Mesendoderm (in vitro differentiated cells): ENCODE measurements at regions not wholly inside any gene's neighbourhood (a gene's known extent, or its start where the extent isn't known, plus 50 kb on each side); places are given as distances from the start of the nearest gene placed in this dataset.
A peak's percentile ranks its signal among the peaks of the same experiment; 100 is the strongest.

Experiments
- DNase-seq: peaks from one replicate; pipeline ENCODE4 v3.0.0; 2013
- H2AK5ac ChIP-seq: 2 replicates; pipeline ENCODE4 v1.6.1; 2013; ENCODE audit warnings: low read length, inconsistent platforms
- H2BK120ac ChIP-seq: 2 replicates; pipeline ENCODE4 v1.6.1; 2013; ENCODE audit warnings: low read depth, mild to moderate bottlenecking, low read length, moderate library complexity, mixed read lengths
- H2BK15ac ChIP-seq: replicated peaks from 2 replicates; pipeline ENCODE4 v1.6.1; 2013; ENCODE audit warnings: low read depth, mild to moderate bottlenecking, moderate library complexity
- H2BK5ac ChIP-seq: 2 replicates; pipeline ENCODE4 v1.6.1; 2013; ENCODE audit warnings: low read length, inconsistent platforms
- H3K18ac ChIP-seq: 2 replicates; pipeline ENCODE4 v1.6.1; 2013; ENCODE audit warnings: mild to moderate bottlenecking, low read length, mixed read lengths
- H3K23ac ChIP-seq: one replicate; pipeline ENCODE4 v1.6.1; 2013; ENCODE audit warnings: low read length
- H3K27ac ChIP-seq: 2 replicates; pipeline ENCODE4 v1.5.1; 2013; ENCODE audit warnings: low read depth, mild to moderate bottlenecking, inconsistent platforms, low read length, moderate library complexity
- H3K27me3 ChIP-seq: 2 replicates; pipeline ENCODE4 v1.6.1; 2013; ENCODE audit warnings: low read length, control low read depth, mild to moderate bottlenecking, inconsistent platforms; ENCODE audit not compliant: insufficient read depth, poor library complexity
- H3K36me3 ChIP-seq: 2 replicates; pipeline ENCODE4 v1.6.1; 2013; ENCODE audit warnings: low read length, inconsistent platforms; ENCODE audit not compliant: control insufficient read depth, insufficient read depth
- H3K4ac ChIP-seq: one replicate; pipeline ENCODE4 v1.6.1; 2013; ENCODE audit warnings: low read depth, mild to moderate bottlenecking, low read length, moderate library complexity
- H3K4me1 ChIP-seq: 2 replicates; pipeline ENCODE4 v1.6.1; 2013; ENCODE audit warnings: low read depth, low read length, inconsistent platforms; ENCODE audit not compliant: control insufficient read depth
- H3K4me2 ChIP-seq: 2 replicates; pipeline ENCODE4 v1.6.1; 2013; ENCODE audit warnings: low read length
- H3K4me3 ChIP-seq: 2 replicates; pipeline ENCODE4 v1.5.1; 2013; ENCODE audit warnings: mild to moderate bottlenecking, low read length
- H3K56ac ChIP-seq: one replicate; pipeline ENCODE4 v1.6.1; 2013; ENCODE audit warnings: low read length
- H3K79me1 ChIP-seq: 2 replicates; pipeline ENCODE4 v1.6.1; 2013; ENCODE audit warnings: low read length, inconsistent platforms
- H3K79me2 ChIP-seq: 2 replicates; pipeline ENCODE4 v1.6.1; 2013; ENCODE audit warnings: mild to moderate bottlenecking, low read length; ENCODE audit not compliant: control insufficient read depth, insufficient read depth
- H3K9ac ChIP-seq: 2 replicates; pipeline ENCODE4 v1.6.1; 2013; ENCODE audit warnings: low read length, inconsistent platforms
- H4K5ac ChIP-seq: one replicate; pipeline ENCODE4 v1.6.1; 2013; ENCODE audit warnings: low read length
- H4K8ac ChIP-seq: one replicate; pipeline ENCODE4 v1.6.1; 2013; ENCODE audit warnings: low read depth, mild to moderate bottlenecking, control low read depth, low read length, moderate library complexity
- WGBS: extraction: QIAGEN DNeasy Blood & Tissue Kit; methylation state at CpG from one replicate; pipeline ENCODE4 v1.1.7; 2013; ENCODE audit warnings: low lambda C conversion rate, missing lambda C conversion rate; ENCODE audit not compliant: insufficient coverage; ENCODE audit errors: extremely low coverage; 5-methylcytosine and 5-hydroxymethylcytosine counted together

GRCh38 chr1:67897270-67897949, 64.1 kb upstream of the GNG12 start:
- no peak overlapping the region for H2BK120ac ChIP-seq
- no peak overlapping the region for H2BK5ac ChIP-seq
- H3K27me3 ChIP-seq, result no peaks in the 10 kb centered on the region
- no peak overlapping the region for H3K18ac ChIP-seq
- no peak overlapping the region for H3K4me3 ChIP-seq
- H3K27ac ChIP-seq, result no peak overlapping the region
- no peak overlapping the region for H3K9ac ChIP-seq
- no peak overlapping the region for H3K4me2 ChIP-seq
- no peak overlapping the region for H2BK15ac ChIP-seq
- no peak overlapping the region for H4K8ac ChIP-seq
- no peak for DNase-seq
- no peaks in the 10 kb centered on the region for H3K79me1 ChIP-seq
- WGBS, result no CpG with 5 or more reads among the region's 9 CpGs
- no peak overlapping the region for H3K56ac ChIP-seq
- H3K23ac ChIP-seq, result no peak overlapping the region
- no peak overlapping the region for H3K4ac ChIP-seq
- H4K5ac ChIP-seq, result no peak overlapping the region
- H3K79me2 ChIP-seq, result no peaks in the 10 kb centered on the region
- H2AK5ac ChIP-seq, result no peak overlapping the region
- H3K36me3 ChIP-seq, result no peaks in the 10 kb centered on the region
- H3K4me1 ChIP-seq, result peaks cover 2% of the 10 kb centered on the region

GRCh38 chr1:67896826-67897225, 63.6 kb upstream of the GNG12 start:
- Histone ChIP-seq H2BK5ac (no peak overlapping the region), H3K79me1 (no peaks in the 10 kb centered on the region), H3K18ac (no peak overlapping the region), H3K9ac (no peak overlapping the region), H3K23ac (no peak overlapping the region), H3K56ac (no peak overlapping the region), H3K79me2 (no peaks in the 10 kb centered on the region), H4K5ac (no peak overlapping the region), H3K4me2 (no peak overlapping the region), H3K4ac (no peak overlapping the region), H2BK15ac (no peak overlapping the region), H2AK5ac (no peak overlapping the region), H3K4me1 (peaks cover 2% of the 10 kb centered on the region), H3K36me3 (no peaks in the 10 kb centered on the region), H3K4me3 (no peak overlapping the region), H4K8ac (no peak overlapping the region), H3K27ac (no peak overlapping the region), H3K27me3 (no peaks in the 10 kb centered on the region), H2BK120ac (no peak overlapping the region)
- no CpG with 5 or more reads among the region's 6 CpGs for WGBS
- no peak for DNase-seq

- H3K27me3 ChIP-seq, result no peaks in the 10 kb centered on the region
- H3K36me3 ChIP-seq, result no peaks in the 10 kb centered on the region
- H2BK15ac ChIP-seq, result no peak overlapping the region
- no peaks in the 10 kb centered on the region for H3K79me1 ChIP-seq
- no peak overlapping the region for H3K4me2 ChIP-seq
- no peak overlapping the region for H3K56ac ChIP-seq
- no peak overlapping the region for H3K4me3 ChIP-seq
- H3K18ac ChIP-seq, result no peak overlapping the region
- DNase-seq, result no peak
- no peak overlapping the region for H4K8ac ChIP-seq
- WGBS, result no CpG with 5 or more reads among the region's 4 CpGs
- no peak overlapping the region for H2BK5ac ChIP-seq
- no peak overlapping the region for H2BK120ac ChIP-seq
- no peak overlapping the region for H3K4ac ChIP-seq
- H2AK5ac ChIP-seq, result no peak overlapping the region
- H4K5ac ChIP-seq, result no peak overlapping the region
- no peak overlapping the region for H3K23ac ChIP-seq
- H3K79me2 ChIP-seq, result no peaks in the 10 kb centered on the region
- peaks cover 2% of the 10 kb centered on the region for H3K4me1 ChIP-seq
- H3K9ac ChIP-seq, result no peak overlapping the region
- H3K27ac ChIP-seq, result no peak overlapping the region
These were observed 61.9 kb upstream of the GNG12 start for GRCh38 chr1:67894981-67895735.

DNA sequence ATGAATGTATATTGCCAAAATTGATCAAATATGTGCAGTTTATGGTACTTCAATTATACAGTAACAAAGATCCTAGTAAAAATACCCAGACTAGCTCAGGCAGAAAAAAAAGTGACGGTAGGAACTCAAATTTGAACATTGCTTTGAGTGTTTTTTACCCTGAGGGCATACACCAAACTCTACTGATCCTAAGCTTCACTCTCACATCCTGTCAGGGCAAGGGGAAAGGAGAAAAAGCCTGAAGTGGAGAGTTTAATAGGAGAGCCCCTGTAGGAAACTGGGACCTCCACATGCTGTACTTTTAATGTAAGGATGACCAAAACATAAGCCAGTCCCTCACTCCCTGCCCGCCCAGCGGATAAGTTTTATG, 59.8 kb upstream of the GNG12 start:
- no peak overlapping the region for H3K18ac ChIP-seq
- no peak overlapping the region for H3K4me3 ChIP-seq
- no peak overlapping the region for H3K27ac ChIP-seq
- no peak overlapping the region for H3K4ac ChIP-seq
- H3K79me2 ChIP-seq, result no peaks in the 10 kb centered on the region
- H3K9ac ChIP-seq, result no peak overlapping the region
- H2BK120ac ChIP-seq, result no peak overlapping the region
- no peak overlapping the region for H2BK5ac ChIP-seq
- no peak overlapping the region for H3K23ac ChIP-seq
- no peaks in the 10 kb centered on the region for H3K79me1 ChIP-seq
- no peaks in the 10 kb centered on the region for H3K27me3 ChIP-seq
- no CpG with 5 or more reads among the region's 3 CpGs for WGBS
- H3K56ac ChIP-seq, result no peak overlapping the region
- H3K36me3 ChIP-seq, result no peaks in the 10 kb centered on the region
- DNase-seq, result peak; percentile 48
- no peak overlapping the region for H3K4me2 ChIP-seq
- H2AK5ac ChIP-seq, result no peak overlapping the region
- H4K8ac ChIP-seq, result no peak overlapping the region
- no peak overlapping the region for H2BK15ac ChIP-seq
- H3K4me1 ChIP-seq, result peaks cover 5% of the 10 kb centered on the region
- no peak overlapping the region for H4K5ac ChIP-seq

GRCh38 chr1:67892476-67893125, 59.3 kb upstream of the GNG12 start:
- no peak overlapping the region for H3K56ac ChIP-seq
- no peak overlapping the region for H3K4me2 ChIP-seq
- no peak overlapping the region for H2BK5ac ChIP-seq
- no peak overlapping the region for H4K5ac ChIP-seq
- H3K27me3 ChIP-seq, result no peaks in the 10 kb centered on the region
- H4K8ac ChIP-seq, result no peak overlapping the region
- H3K23ac ChIP-seq, result no peak overlapping the region
- no peak overlapping the region for H2BK15ac ChIP-seq
- no peak overlapping the region for H3K18ac ChIP-seq
- peaks cover 5% of the 10 kb centered on the region for H3K4me1 ChIP-seq
- no peaks in the 10 kb centered on the region for H3K79me1 ChIP-seq
- DNase-seq, result peak; percentile 50
- WGBS, result no CpG with 5 or more reads among the region's 3 CpGs
- no peak overlapping the region for H3K4ac ChIP-seq
- H3K4me3 ChIP-seq, result no peak overlapping the region
- H3K79me2 ChIP-seq, result no peaks in the 10 kb centered on the region
- no peak overlapping the region for H2AK5ac ChIP-seq
- no peak overlapping the region for H3K27ac ChIP-seq
- no peak overlapping the region for H3K9ac ChIP-seq
- H2BK120ac ChIP-seq, result no peak overlapping the region
- no peaks in the 10 kb centered on the region for H3K36me3 ChIP-seq
